HG03280 (cell line): ENCODE measurements at regions not wholly inside any gene's neighbourhood (a gene's known extent, or its start where the extent isn't known, plus 50 kb on each side); places are given as distances from the start of the nearest gene placed in this dataset.

Experiments
- ATAC-seq: cut with Tn5 transposase; IDR thresholded peaks from one replicate; pipeline ENCODE4 v1.9.1; 2021; ENCODE audit warnings: mild to moderate bottlenecking, moderate library complexity; ENCODE audit not compliant: unreplicated experiment

DNA sequence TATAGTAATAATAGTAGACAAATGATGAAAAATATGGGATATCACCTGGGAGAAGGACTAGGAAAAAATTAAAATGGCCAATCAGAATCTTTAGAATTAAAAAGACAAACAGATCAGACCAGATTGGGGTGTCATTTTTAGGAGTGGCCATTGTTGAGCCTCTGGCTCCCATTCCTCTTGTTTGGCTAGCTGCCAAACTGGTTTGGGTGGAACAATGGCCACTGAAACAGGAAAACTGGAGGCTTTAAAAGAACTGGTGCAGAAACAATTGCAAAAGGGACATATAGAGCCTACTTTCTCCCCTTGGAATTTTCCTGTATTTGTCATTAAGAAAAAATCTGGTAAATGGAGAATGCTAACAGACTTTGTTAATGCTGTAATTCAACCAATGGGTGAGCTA lies 294.8 kb upstream of the DKK2 start:
- no peak for ATAC-seq

- no peak for ATAC-seq
Measured at GRCh38 chr4:107319386-107319785, 283.3 kb upstream of the DKK2 start.

DNA sequence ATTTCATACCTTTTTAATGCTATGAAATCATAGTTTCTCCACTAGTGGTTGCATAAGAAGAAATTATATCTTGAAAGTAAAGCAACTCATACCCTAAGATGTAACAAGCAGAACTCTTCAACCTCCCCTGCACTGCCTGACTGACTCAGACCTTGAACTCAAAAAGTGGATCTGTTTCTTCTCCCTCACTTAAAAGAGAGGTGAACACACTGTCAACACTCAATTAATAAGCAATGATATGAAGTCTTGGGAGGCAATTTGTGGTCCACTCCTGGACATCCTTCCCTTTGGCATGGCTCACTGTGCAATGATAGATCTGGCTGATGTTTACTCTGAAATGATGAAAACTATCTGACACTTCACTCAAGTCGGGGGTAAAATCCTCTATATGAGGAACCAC lies 282.0 kb upstream of the DKK2 start:
- ATAC-seq: no peak

DNA sequence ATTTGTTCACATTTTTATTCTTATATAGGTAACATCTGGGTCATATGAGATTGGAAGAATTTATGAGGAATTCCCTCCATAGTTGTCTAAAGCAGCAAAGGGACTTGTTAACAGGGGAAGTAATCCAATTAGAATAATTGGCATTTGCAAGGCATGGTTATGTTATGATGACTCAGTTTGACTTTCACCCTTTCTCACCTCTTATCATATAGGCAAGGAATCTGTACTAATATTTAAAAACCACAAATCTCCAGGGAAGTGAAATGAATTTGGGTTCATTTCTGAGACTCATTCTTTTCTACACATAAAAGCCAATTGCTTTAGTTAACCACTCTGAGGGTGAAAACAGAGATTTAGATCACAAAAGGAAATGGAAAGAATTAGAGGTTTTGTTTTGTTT lies 281.5 kb upstream of the DKK2 start:
- ATAC-seq: no peak

GRCh38 chr4:107315584-107315983 lies 279.5 kb upstream of the DKK2 start:
- no peak for ATAC-seq

- no peak for ATAC-seq
Measured at GRCh38 chr4:107314156-107314555, 278.0 kb upstream of the DKK2 start.

GRCh38 chr4:107312366-107312765 lies 276.3 kb upstream of the DKK2 start:
- no peak for ATAC-seq

- ATAC-seq: no peak
Measured at GRCh38 chr4:107304699-107305286, 268.7 kb upstream of the DKK2 start.

DNA sequence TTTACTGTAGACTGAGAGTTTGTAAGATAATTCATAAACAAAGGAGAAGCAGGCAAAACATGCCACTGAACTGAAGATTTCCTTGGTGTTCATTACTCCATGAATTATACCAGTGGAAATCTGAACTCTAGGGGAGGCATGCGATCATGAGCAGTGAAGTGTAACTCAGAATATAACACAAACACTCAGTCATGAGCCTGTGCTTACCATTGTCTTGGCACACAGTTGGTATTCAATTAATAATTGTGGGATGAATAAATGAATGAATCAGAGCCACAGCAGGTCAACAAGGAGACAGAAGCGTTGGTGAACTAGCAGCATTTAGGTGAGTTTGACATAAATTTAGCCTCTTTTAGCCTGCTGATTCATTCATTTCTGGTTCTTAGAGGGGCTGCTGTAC lies 263.5 kb upstream of the DKK2 start:
- ATAC-seq: no peak

DNA sequence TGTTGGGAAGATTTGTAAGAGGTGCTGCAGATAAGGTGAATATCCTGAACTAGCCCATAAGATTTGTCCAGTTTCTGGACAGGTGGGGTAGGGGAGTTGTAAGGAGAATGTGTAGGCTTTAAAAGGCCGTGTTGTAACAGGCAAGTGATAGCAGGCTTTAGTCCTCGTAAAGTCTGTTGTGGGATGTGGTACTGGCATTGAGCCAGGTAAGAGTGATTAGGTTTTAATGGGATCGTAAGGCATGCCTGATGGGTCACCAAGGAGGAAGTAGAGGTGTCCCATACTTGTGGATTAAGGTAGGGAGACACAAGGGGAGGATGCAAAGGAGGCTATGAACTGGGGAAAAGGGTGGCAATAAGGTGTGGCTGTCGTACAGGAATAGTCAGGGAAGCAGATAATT lies 256.9 kb upstream of the DKK2 start:
- ATAC-seq: no peak

- no peak for ATAC-seq
Measured at GRCh38 chr4:107283587-107284559, 247.8 kb upstream of the DKK2 start.

DNA sequence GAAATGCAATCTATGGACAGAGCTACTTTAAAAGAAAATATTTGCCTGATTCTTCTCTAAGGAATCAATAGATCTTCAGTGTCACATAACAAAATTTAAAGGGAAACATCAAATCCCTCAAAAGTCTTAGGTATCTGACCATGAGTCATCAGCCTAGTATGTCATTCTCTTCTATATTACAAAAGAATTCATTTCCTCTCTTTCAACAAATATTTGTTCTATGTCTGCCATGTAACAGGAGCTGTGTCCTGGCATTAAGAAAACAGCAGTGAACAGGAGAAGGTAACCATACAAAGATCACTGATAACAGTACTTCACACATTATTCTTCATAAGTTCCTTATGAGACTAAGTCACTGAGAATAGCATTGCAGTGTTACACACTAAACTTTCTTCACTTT lies 243.6 kb upstream of the DKK2 start:
- no peak for ATAC-seq

GRCh38 chr4:107278791-107279483 lies 242.8 kb upstream of the DKK2 start:
- no peak for ATAC-seq

DNA sequence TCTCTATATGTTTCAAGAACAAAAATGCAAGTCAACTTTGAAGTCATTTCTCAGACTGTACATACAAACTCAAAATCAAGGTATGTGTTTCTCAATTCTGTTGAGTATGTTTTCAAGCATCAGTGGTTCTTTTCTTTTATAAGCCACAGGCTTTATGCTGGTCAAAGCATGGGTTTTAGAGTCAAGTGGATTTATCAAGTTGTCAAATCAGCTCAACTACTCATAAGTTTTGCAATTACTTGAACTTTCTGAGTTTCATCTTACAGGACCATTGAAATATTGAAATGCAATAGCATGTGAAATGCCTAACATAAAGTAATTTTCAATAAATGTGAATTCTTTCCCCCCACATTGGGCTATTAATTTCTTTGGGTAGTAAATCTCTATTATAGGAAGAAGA lies 239.9 kb upstream of the DKK2 start:
- no peak for ATAC-seq

DNA sequence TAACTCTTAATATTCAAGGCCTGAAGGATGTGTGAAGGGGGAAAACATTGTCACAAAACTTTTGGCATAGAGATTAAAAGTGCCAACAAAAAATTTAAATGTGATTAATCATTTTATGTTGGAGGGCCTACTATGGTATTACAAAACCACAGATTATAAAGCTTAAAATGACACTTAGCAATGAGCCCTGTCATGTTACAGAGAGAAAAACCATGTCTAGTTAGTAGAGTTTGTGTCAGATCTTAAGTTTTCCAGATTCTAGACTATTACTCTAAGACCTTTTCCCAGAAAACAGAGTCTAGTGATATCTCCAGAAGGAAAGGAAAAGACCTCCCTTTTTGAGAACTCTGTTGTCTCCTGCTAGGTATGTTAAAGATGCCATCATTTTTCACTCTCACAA lies 239.1 kb upstream of the DKK2 start:
- ATAC-seq: no peak

DNA sequence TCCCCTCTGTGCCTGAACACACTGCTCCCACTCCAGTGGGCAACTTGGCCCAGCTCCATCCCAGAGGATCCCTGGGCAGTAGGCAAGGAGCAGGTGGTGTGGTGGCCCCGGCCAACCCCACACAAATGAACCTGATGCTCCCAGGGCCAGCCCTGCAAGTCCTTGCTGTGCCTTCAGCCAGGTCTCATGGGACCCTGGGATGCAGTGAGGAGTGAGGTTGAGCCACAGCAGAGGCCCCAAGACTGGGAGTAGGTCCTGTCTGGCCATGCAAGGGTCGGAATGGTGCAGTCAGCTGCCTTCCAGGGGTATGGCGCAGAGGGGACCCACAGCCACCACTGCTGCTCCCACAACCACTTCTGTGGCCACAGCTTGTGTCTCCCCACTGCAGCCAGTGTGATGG lies 234.5 kb upstream of the DKK2 start:
- ATAC-seq: no peak

DNA sequence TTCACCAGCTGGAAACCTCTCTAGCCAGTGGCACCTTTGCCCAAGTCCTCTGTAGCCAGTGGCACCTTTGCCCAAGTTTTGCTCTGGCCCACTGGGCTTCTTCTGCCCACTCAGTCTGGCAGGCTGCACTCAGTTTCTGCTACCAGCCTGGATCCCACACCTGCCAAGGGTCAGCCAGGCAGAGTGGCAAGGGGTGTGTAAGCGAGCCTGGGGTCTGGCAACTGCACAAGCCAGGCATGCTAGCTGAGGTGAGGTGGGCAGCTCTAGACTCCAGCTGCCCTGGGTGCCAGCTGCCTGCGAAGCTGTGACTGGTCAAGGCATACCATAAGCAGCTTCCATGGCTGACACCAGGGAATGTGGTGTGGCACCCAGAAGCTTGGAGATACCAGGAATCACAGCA lies 233.1 kb upstream of the DKK2 start:
- no peak for ATAC-seq

DNA sequence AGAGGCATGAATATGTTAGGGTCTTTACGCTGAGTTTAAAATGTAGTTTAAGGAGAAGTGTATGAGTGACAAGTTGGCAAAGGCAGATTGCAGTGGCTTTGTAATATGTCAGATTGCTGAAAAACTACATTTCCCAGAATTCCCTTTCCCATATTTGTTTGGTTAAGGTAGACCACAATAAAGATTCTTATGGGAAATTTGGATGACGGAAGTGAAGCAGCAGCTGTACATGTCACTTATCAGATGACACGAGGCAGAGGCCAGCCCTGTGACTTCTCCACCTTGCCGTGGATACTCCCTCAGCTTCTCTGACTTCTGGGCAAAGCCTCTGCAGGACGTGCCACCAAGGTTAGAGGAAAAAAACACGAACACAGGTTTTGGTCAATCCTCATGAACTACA lies 229.7 kb upstream of the DKK2 start:
- no peak for ATAC-seq

- ATAC-seq: no peak
Measured at GRCh38 chr4:107261241-107261874, 225.2 kb upstream of the DKK2 start.

- no peak for ATAC-seq
Measured at GRCh38 chr4:107258359-107258758, 222.2 kb upstream of the DKK2 start.

DNA sequence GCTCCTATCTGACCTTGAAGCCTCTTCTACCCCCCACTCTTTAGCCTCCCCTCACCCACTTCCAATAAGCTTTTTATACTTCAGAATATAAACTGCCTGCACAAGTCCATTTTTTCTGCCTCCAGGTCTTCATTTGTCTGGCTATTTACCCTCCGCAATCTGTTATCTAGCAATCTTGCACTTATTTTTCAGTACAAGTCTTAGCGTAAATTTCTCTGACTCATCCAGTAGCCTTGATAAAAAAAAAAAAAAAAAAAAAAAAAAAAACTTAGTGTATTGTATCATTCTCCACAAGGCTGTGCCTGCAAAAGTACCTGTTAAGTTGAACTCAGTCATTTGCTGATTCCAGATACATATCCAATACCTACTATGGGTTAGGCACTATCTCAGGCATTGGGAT lies 219.5 kb upstream of the DKK2 start:
- ATAC-seq: no peak
